KMS-11 (cell line): ENCODE measurements at regions not wholly inside any gene's neighbourhood (a gene's known extent, or its start where the extent isn't known, plus 50 kb on each side); places are given as distances from the start of the nearest gene placed in this dataset.
"Not testable (repeated sequence)": the region's sequence is repeated elsewhere in the genome, so short reads cannot be mapped to it uniquely, and the experiment has no call there.

Experiments
- H2AFZ ChIP-seq: fragments of 200-600 bp; sonication (generic); 2 replicates; pipeline ENCODE4 v1.6.1; 2016; ENCODE audit warnings: antibody characterized with exemption, mixed run types, low read depth
- H3K27ac ChIP-seq: fragments of 200-600 bp; sonication (generic); 2 replicates; pipeline ENCODE4 v1.6.1; 2016; ENCODE audit warnings: mild to moderate bottlenecking, mixed run types
- H3K27me3 ChIP-seq: fragments of 200-600 bp; sonication (generic); 2 replicates; pipeline ENCODE4 v1.6.1; 2017; ENCODE audit warnings: mild to moderate bottlenecking, low read depth, mixed run types, moderate library complexity; ENCODE audit not compliant: insufficient read depth
- H3K36me3 ChIP-seq: fragments of 200-600 bp; sonication (generic); 2 replicates; pipeline ENCODE4 v1.6.1; 2017; ENCODE audit warnings: mild to moderate bottlenecking, mixed run types; ENCODE audit not compliant: insufficient read depth
- H3K4me1 ChIP-seq: fragments of 200-600 bp; sonication (generic); 2 replicates; pipeline ENCODE4 v1.6.1; 2016; ENCODE audit warnings: mild to moderate bottlenecking, low read depth, mixed run types; ENCODE audit not compliant: poor library complexity, severe bottlenecking
- H3K4me2 ChIP-seq: fragments of 200-600 bp; sonication (generic); 2 replicates; pipeline ENCODE4 v1.7.0; 2016; ENCODE audit warnings: mild to moderate bottlenecking, mixed run types
- H3K4me3 ChIP-seq: fragments of 200-600 bp; sonication (generic); IDR thresholded peaks from 2 replicates; pipeline ENCODE4 v1.6.1; 2017; ENCODE audit warnings: low read depth, low read length, mixed read lengths; ENCODE audit not compliant: insufficient read depth
- H3K79me2 ChIP-seq: fragments of 200-600 bp; sonication (generic); 2 replicates; pipeline ENCODE4 v1.6.1; 2016; ENCODE audit warnings: low read depth, mixed run types; ENCODE audit not compliant: insufficient read depth
- H3K9ac ChIP-seq: fragments of 200-600 bp; sonication (generic); 2 replicates; pipeline ENCODE4 v1.6.1; 2016; ENCODE audit warnings: mild to moderate bottlenecking, mixed run types
- H4K20me1 ChIP-seq: fragments of 200-600 bp; sonication (generic); 2 replicates; pipeline ENCODE4 v1.6.1; 2016; ENCODE audit warnings: mild to moderate bottlenecking, mixed run types; ENCODE audit not compliant: insufficient read depth
- TF ChIP-seq, protein P1 (sequence below): fragments of 200-600 bp; sonication (generic); conservative IDR thresholded peaks from 2 replicates; pipeline ENCODE4 v1.6.1; 2017; ENCODE audit warnings: low read depth, mild to moderate bottlenecking, antibody characterized with exemption, low read length, moderate library complexity, mixed read lengths

- Histone ChIP-seq H3K79me2 (no peaks in the 10 kb centered on the region), H3K27ac (no peak overlapping the region), H3K4me3 (no peak overlapping the region), H3K27me3 (no peaks in the 10 kb centered on the region), H3K9ac (no peak overlapping the region), H2AFZ (no peak overlapping the region), H4K20me1 (no peaks in the 10 kb centered on the region), H3K36me3 (no peaks in the 10 kb centered on the region), H3K4me1 (no peaks in the 10 kb centered on the region), H3K4me2 (no peak overlapping the region)
- TF ChIP-seq, protein P1, sequence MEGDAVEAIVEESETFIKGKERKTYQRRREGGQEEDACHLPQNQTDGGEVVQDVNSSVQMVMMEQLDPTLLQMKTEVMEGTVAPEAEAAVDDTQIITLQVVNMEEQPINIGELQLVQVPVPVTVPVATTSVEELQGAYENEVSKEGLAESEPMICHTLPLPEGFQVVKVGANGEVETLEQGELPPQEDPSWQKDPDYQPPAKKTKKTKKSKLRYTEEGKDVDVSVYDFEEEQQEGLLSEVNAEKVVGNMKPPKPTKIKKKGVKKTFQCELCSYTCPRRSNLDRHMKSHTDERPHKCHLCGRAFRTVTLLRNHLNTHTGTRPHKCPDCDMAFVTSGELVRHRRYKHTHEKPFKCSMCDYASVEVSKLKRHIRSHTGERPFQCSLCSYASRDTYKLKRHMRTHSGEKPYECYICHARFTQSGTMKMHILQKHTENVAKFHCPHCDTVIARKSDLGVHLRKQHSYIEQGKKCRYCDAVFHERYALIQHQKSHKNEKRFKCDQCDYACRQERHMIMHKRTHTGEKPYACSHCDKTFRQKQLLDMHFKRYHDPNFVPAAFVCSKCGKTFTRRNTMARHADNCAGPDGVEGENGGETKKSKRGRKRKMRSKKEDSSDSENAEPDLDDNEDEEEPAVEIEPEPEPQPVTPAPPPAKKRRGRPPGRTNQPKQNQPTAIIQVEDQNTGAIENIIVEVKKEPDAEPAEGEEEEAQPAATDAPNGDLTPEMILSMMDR: no peak
These were observed 356.7 kb upstream of the DIPK2B start for GRCh38 chrX:45557387-45557786.

GRCh38 chrX:45554736-45555135, 354.1 kb upstream of the DIPK2B start:
- TF ChIP-seq, protein P1: no peak
- H3K27me3 ChIP-seq: no peaks in the 10 kb centered on the region
- no peak overlapping the region for H3K9ac ChIP-seq
- no peak overlapping the region for H3K27ac ChIP-seq
- H3K36me3 ChIP-seq: no peaks in the 10 kb centered on the region
- no peak overlapping the region for H3K4me3 ChIP-seq
- no peaks in the 10 kb centered on the region for H3K79me2 ChIP-seq
- H3K4me2 ChIP-seq: no peak overlapping the region
- H4K20me1 ChIP-seq: no peaks in the 10 kb centered on the region
- no peaks in the 10 kb centered on the region for H3K4me1 ChIP-seq
- no peak overlapping the region for H2AFZ ChIP-seq

DNA sequence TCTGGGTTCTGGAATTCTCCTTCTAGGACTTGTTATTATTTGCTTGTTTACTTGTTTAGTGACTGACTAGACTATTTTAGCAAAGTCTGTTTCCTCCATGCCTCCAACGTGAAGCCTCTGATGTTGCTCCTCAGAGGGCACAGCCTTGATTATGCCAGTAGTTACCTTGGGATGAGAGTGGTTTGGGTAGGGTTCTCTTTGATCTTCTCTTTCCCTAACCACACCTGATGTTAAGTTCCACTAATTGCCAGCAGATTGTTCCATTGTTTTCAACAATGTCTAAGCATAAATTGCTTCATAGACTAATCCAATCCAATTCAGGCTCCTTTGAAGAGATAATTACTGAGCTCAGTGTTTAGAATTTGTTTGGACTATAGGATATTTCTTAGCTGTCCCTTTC, 352.7 kb upstream of the DIPK2B start:
- TF ChIP-seq, protein P1: no peak
- H2AFZ ChIP-seq: no peak overlapping the region

GRCh38 chrX:45546697-45547096, 346.0 kb upstream of the DIPK2B start:
- H3K79me2 ChIP-seq, H3K27ac ChIP-seq, H3K9ac ChIP-seq, H3K36me3 ChIP-seq, H3K27me3 ChIP-seq, H4K20me1 ChIP-seq, H2AFZ ChIP-seq, H3K4me3 ChIP-seq, H3K4me1 ChIP-seq, H3K4me2 ChIP-seq: not testable (repeated sequence)

More for the DNA sequence above, 352.7 kb upstream of the DIPK2B start:
- no peak overlapping the region for H3K27ac ChIP-seq
- no peaks in the 10 kb centered on the region for H4K20me1 ChIP-seq
- H3K36me3 ChIP-seq: no peaks in the 10 kb centered on the region
- H3K9ac ChIP-seq: no peak overlapping the region
- no peak overlapping the region for H3K4me2 ChIP-seq
- no peaks in the 10 kb centered on the region for H3K27me3 ChIP-seq
- no peaks in the 10 kb centered on the region for H3K4me1 ChIP-seq
- H3K4me3 ChIP-seq: no peak overlapping the region
- no peaks in the 10 kb centered on the region for H3K79me2 ChIP-seq

DNA sequence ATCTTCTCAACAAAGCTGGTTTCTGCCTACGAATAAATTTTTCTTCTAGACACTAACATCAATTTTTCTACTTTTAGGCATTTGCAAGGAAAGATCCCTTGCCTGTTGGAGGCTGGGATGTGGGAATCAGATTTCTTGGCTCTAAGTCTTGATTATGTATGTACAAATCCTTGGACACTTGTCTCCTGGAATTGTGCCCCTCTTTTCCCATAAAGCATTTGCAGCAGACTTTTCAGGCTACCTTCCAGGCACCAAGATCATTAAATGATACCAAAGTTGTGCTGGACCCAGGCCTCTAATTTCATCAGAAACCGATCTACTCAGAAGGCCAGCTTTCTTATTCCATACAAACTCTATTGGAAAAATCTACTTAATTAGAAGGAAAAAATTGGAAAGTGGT, 339.5 kb upstream of the DIPK2B start:
- Histone ChIP-seq H3K27ac (no peak overlapping the region), H3K9ac (no peak overlapping the region), H3K4me2 (no peak overlapping the region), H3K4me1 (no peaks in the 10 kb centered on the region), H3K4me3 (no peak overlapping the region), H4K20me1 (no peaks in the 10 kb centered on the region), H2AFZ (no peak overlapping the region), H3K36me3 (no peaks in the 10 kb centered on the region), H3K27me3 (no peaks in the 10 kb centered on the region), H3K79me2 (no peaks in the 10 kb centered on the region)
- TF ChIP-seq, protein P1: no peak
